Upper lobe of left lung (tissue), 4 donors: ENCODE measurements at regions not wholly inside any gene's neighbourhood (a gene's known extent, or its start where the extent isn't known, plus 50 kb on each side); places are given as distances from the start of the nearest gene placed in this dataset.

Experiments used
- CTCF ChIP-seq, 6 experiments: fragments of 450-650 bp in 4 of 6; fragments of 200-600 bp in 2 of 6; sonication (generic) in 2 of 6; IDR thresholded peaks; one replicate each; pipeline ENCODE4 v1.5.1; 2016 to 2019; ENCODE audit warnings: antibody characterized with exemption in 6 of 6
- POLR2A ChIP-seq, 4 donors: fragments of 450-650 bp; IDR thresholded peaks; one replicate each; pipeline ENCODE4 v1.5.1; 2016 to 2017; ENCODE audit warnings: antibody characterized with exemption in 4 of 4, mild to moderate bottlenecking in 2 of 4
- POLR2AphosphoS5 ChIP-seq, 2 donors: sonication (generic); formaldehyde crosslinking; IDR thresholded peaks; one replicate each; pipeline ENCODE4 v1.5.1; 2017; ENCODE audit warnings: antibody characterized with exemption in 2 of 2

GRCh38 chr12:75628511-75628910 is 117.1 kb upstream of the KRR1 start:
- no peak for TF ChIP-seq CTCF (IDR thresholded peaks at IDR 0.05)
- TF ChIP-seq POLR2AphosphoS5 (IDR thresholded peaks at IDR 0.05) = no peak
- no peak for TF ChIP-seq POLR2A (IDR thresholded peaks at IDR 0.05)
